K562 (cell line): ENCODE measurements at regions not wholly inside any gene's neighbourhood (a gene's known extent, or its start where the extent isn't known, plus 50 kb on each side); places are given as distances from the start of the nearest gene placed in this dataset.
"Not testable (repeated sequence)": the region's sequence is repeated elsewhere in the genome, so short reads cannot be mapped to it uniquely, and the experiment has no call there.

Experiments
- ATAC-seq: fragments of 200-7000 bp; cut with Tn5 transposase; 3 replicates; pipeline ENCODE4 v1.9.1; 2020; ENCODE audit warnings: moderate library complexity
- BruUV-seq: library from RNA; stranded (reverse); fragments of 400-500 nt; replicated peaks from 2 replicates; lab custom pipeline; 2021; lab: Mats Ljungman, UMichigan
- CTCF ChIA-PET: fragments of 300-600 bp; formaldehyde crosslinking; extraction: SDS; loops from one replicate; lab custom pipeline; 2021; ENCODE audit warnings: low intra/inter-chr PET ratio; lab: Yijun Ruan, JAX
- POLR2A ChIA-PET: fragments of 300-600, 350-650 bp; sonication (Branson Sonifier 250); formaldehyde crosslinking; extraction: SDS; loops from one replicate; lab custom pipeline; 2021; ENCODE audit warnings: antibody characterized with exemption, inconsistent platforms; lab: Yijun Ruan, JAX
- DNase-seq, 4 experiments: peaks; one replicate each; pipeline versions ENCODE4 v3.0.0 to v3.0.0-alpha.2; 2011 to 2018; ENCODE audit warnings: low spot score in 3 of 4, mixed read lengths in 3 of 4; ENCODE audit errors: extremely low read depth in 1 of 4
- FAIRE-seq: peaks from 2 replicates; lab custom pipeline; 2011; peaks lifted over from hg19 to GRCh38; lab: Jason Lieb, UNC
- H2AFZ ChIP-seq: 2 replicates; pipeline ENCODE4 v1.6.0; 2011; ENCODE audit warnings: low read depth, low read length, control low read depth, inconsistent platforms
- H3K27ac ChIP-seq: fragments of 200-600 bp; 3 replicates; pipeline ENCODE4 v1.8.0; 2011; ENCODE audit warnings: low read depth, mild to moderate bottlenecking, control low read depth, inconsistent platforms, low read length, moderate library complexity, mixed read lengths; ENCODE audit errors: extremely low read depth
- H3K27me3 ChIP-seq, 2 experiments: fragments of 300-600 bp in 1 of 2; 2 replicates in 1 of 2; 3 replicates in 1 of 2; pipeline versions ENCODE4 v1.6.0 to v1.8.0; 2011; ENCODE audit warnings: inconsistent platforms in 2 of 2, low read length in 2 of 2, mild to moderate bottlenecking in 1 of 2, mixed read lengths in 1 of 2, moderate library complexity in 1 of 2; ENCODE audit not compliant: control insufficient read depth in 2 of 2, insufficient read depth in 2 of 2
- H3K36me3 ChIP-seq: fragments of 300-600 bp; 3 replicates; pipeline ENCODE4 v1.8.0; 2011; ENCODE audit warnings: mild to moderate bottlenecking, low read length, inconsistent platforms; ENCODE audit not compliant: control insufficient read depth, insufficient read depth
- H3K4me1 ChIP-seq, 2 experiments: fragments of 200-600 bp in 1 of 2; replicated peaks in 1 of 2; 2 replicates in 1 of 2; 3 replicates in 1 of 2; pipeline versions ENCODE4 v1.5.1 to v1.8.0; 2011; ENCODE audit warnings: inconsistent platforms in 2 of 2, low read length in 2 of 2, mild to moderate bottlenecking in 1 of 2, mixed read lengths in 1 of 2, moderate library complexity in 1 of 2; ENCODE audit not compliant: control insufficient read depth in 2 of 2, insufficient read depth in 2 of 2
- H3K4me2 ChIP-seq: 2 replicates; pipeline ENCODE4 v1.6.1; 2011; ENCODE audit warnings: low read length, control low read depth, inconsistent platforms, mixed read lengths; ENCODE audit not compliant: insufficient read depth
- H3K4me3 ChIP-seq: fragments of 200-600 bp; sonication (generic), shearing (Covaris generic); 2 replicates; pipeline ENCODE4 v1.5.1; 2016; ENCODE audit warnings: control low read depth, inconsistent platforms
- H3K79me2 ChIP-seq: fragments of 200-600 bp; 3 replicates; pipeline ENCODE4 v1.8.0; 2011; ENCODE audit warnings: low read length, inconsistent platforms; ENCODE audit not compliant: control insufficient read depth, insufficient read depth
- H3K9ac ChIP-seq, 2 experiments: 2 replicates each; pipeline versions ENCODE4 v1.6.0 to v1.6.1; 2011; ENCODE audit warnings: low read depth in 2 of 2, low read length in 2 of 2, control low read depth in 1 of 2, inconsistent platforms in 1 of 2, mild to moderate bottlenecking in 1 of 2, mixed read lengths in 1 of 2; ENCODE audit not compliant: insufficient read depth in 1 of 2
- H3K9me1 ChIP-seq: one replicate; pipeline ENCODE4 v1.6.0; 2011; ENCODE audit warnings: inconsistent platforms, mild to moderate bottlenecking, low read length, moderate library complexity; ENCODE audit not compliant: control insufficient read depth, insufficient read depth
- H3K9me3 ChIP-seq: replicated peaks from 2 replicates; pipeline ENCODE4 v1.5.1; 2011; ENCODE audit warnings: low read depth, low read length, inconsistent platforms; ENCODE audit not compliant: control insufficient read depth, insufficient read depth
- H4K20me1 ChIP-seq: replicated peaks from 2 replicates; pipeline ENCODE4 v1.6.1; 2011; ENCODE audit warnings: low read length, inconsistent platforms, mixed read lengths; ENCODE audit not compliant: control insufficient read depth, insufficient read depth
- BRF2 ChIP-seq: IDR thresholded peaks from 3 replicates; pipeline ENCODE4 v1.6.1; 2011; ENCODE audit warnings: borderline replicate concordance, mild to moderate bottlenecking; ENCODE audit not compliant: insufficient read length, insufficient read depth
- CREM ChIP-seq: IDR thresholded peaks from 2 replicates; pipeline ENCODE4 v1.6.1; 2014; ENCODE audit warnings: antibody characterized with exemption, low read depth
- KLF10 ChIP-seq: fragments of 250-450 bp; sonication (Bioruptor Pico); IDR thresholded peaks from 2 replicates; pipeline ENCODE4 v1.6.1; 2021; ENCODE audit warnings: matching md5 sums
- PTBP1 ChIP-seq: fragments of 200-400 bp; formaldehyde crosslinking; IDR thresholded peaks from 2 replicates; pipeline ENCODE4 v1.6.1; 2017; ENCODE audit warnings: low read depth, low read length
- SOX6 ChIP-seq: fragments of 450-650 bp; IDR thresholded peaks from 2 replicates; pipeline ENCODE4 v1.6.1; 2014; ENCODE audit warnings: mild to moderate bottlenecking
- UBTF ChIP-seq, 2 experiments: IDR thresholded peaks; 2 replicates each; pipeline ENCODE4 v1.6.1; 2012; ENCODE audit warnings: improper control_type of control experiment in 2 of 2, low read depth in 2 of 2, low read length in 2 of 2, borderline replicate concordance in 1 of 2
- ZNF766 ChIP-seq: fragments of 200-800 bp; sonication (Bioruptor generic); conservative IDR thresholded peaks from 2 replicates; pipeline ENCODE4 v1.6.1; 2016; ENCODE audit warnings: missing genetic modification characterization, missing compliant biosample characterization
- WGBS: fragments of 100-300 bp; shearing (Covaris generic); methylation state at CpG from one replicate; pipeline ENCODE4 v1.1.6; 2016; ENCODE audit warnings: low coverage, mixed read lengths; ENCODE audit not compliant: insufficient coverage; ENCODE audit errors: missing lambda C conversion rate; 5-methylcytosine and 5-hydroxymethylcytosine counted together
- in situ Hi-C: fragments of 300-500 bp; cut with MboI; formaldehyde crosslinking; loops from 4 replicates; pipeline ENCODE4 v1.15.0; 2018; ENCODE audit warnings: inconsistent platforms, mixed read lengths
- intact Hi-C: fragments of 100-400 bp; cut with micrococcal nuclease; formaldehyde crosslinking; loops from 2 replicates; pipeline ENCODE4 v1.14.2; 2022

GRCh38 chr19:34094960-34095359 is 77.3 kb upstream of the LSM14A start:
- H3K9ac ChIP-seq: no peak overlapping the region
- FAIRE-seq (no peak), DNase-seq (no peak), ATAC-seq (no peak)
- POLR2A ChIA-PET: interaction anchor here (0.7 kb wide), 1 partner anchor 366 kb away, joined by 3 read pairs; no protein-coding TSS in a partner anchor
- no TSS peak for BruUV-seq
- H4K20me1 ChIP-seq: no peaks in the 10 kb centered on the region
- no peaks in the 10 kb centered on the region for H3K36me3 ChIP-seq
- TF ChIP-seq KLF10 (CRISPR knock-in tag): no peak
- TF ChIP-seq UBTF (IDR thresholded peaks at IDR 0.05; ENCODE audit: borderline replicate concordance in 1 of 2, low read depth in 2 of 2, low read length in 2 of 2): no peak
- no peak for TF ChIP-seq PTBP1
- TF ChIP-seq BRF2: no peak
- TF ChIP-seq SOX6: no peak
- no peak for TF ChIP-seq CREM
- TF ChIP-seq ZNF766 (CRISPR knock-in tag): no peak
- no peak overlapping the region for H3K4me3 ChIP-seq
- H2AFZ ChIP-seq: no peak overlapping the region
- no peaks in the 10 kb centered on the region for H3K79me2 ChIP-seq
- CTCF ChIA-PET: interaction anchor here (2.3 to 3.4 kb wide), 3 partner anchors 51 to 317 kb away, joined by 6 to 111 read pairs (median 9); no protein-coding TSS in a partner anchor
- peaks cover 3 to 16% of the 10 kb centered on the region in 2 experiments; a peak in 4 of 5 replicates for H3K27me3 ChIP-seq
- 4% methylated on average over 3 of the region's 3 CpGs for WGBS
- H3K4me1 ChIP-seq: no peaks in the 10 kb centered on the region
- no peaks in the 10 kb centered on the region for H3K9me1 ChIP-seq
- in situ Hi-C loops: loop anchor here (5.0 kb wide), 1 partner anchor 313 kb away; no protein-coding TSS in a partner anchor
- no peak overlapping the region for H3K4me2 ChIP-seq
- H3K9me3 ChIP-seq: no peaks in the 10 kb centered on the region
- H3K27ac ChIP-seq: no peak overlapping the region
- intact Hi-C loops: no loop called here

- ATAC-seq, H3K4me3 ChIP-seq, H3K4me1 ChIP-seq, H3K4me2 ChIP-seq, H3K36me3 ChIP-seq, H2AFZ ChIP-seq, H3K9ac ChIP-seq, H3K9me3 ChIP-seq, DNase-seq, H4K20me1 ChIP-seq, intact Hi-C loops, BruUV-seq, H3K79me2 ChIP-seq, H3K27ac ChIP-seq, POLR2A ChIA-PET, FAIRE-seq, in situ Hi-C loops, H3K9me1 ChIP-seq: not testable (repeated sequence)
- CTCF ChIA-PET: interaction anchor here (1.1 to 3.4 kb wide), 4 partner anchors 50 to 324 kb away, joined by 3 to 111 read pairs (median 8); no protein-coding TSS in a partner anchor
- H3K27me3 ChIP-seq: peaks cover 2 to 14% of the 10 kb centered on the region in 2 experiments; a peak in 4 of 5 replicates
- WGBS: 0% methylated on average over 5 of the region's 5 CpGs
These were observed 76.9 kb upstream of the LSM14A start for GRCh38 chr19:34095411-34095810.
